GM12873 (cell line): ENCODE measurements at regions not wholly inside any gene's neighbourhood (a gene's known extent, or its start where the extent isn't known, plus 50 kb on each side); places are given as distances from the start of the nearest gene placed in this dataset.

Experiments
- TF ChIP-seq, protein P1 (sequence below): IDR thresholded peaks from 2 replicates; pipeline ENCODE4 v1.5.1; 2012; ENCODE audit warnings: low read depth, mild to moderate bottlenecking, moderate library complexity, low read length, control low read depth; ENCODE audit not compliant: insufficient read depth; ENCODE audit errors: missing control alignments

DNA sequence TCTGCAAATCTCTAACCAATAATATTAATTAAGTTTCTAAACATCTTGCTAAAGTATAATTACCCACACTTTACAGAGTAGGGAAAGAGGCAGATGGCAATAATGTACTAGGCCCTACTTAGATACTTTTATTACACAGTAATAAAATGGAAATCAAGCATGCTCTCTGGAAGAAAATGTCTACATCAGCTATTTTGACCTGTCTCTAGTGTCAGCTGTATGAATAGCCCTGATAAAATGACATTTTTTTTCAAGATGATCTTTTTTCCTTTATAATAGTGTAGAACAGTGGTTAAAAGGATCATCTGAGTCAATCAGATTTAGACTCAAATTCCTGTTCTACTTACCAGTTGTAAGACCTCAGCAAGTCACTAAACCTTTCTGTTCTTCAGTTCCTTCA is 397.3 kb downstream of the GRB14 start:
- TF ChIP-seq, protein P1, sequence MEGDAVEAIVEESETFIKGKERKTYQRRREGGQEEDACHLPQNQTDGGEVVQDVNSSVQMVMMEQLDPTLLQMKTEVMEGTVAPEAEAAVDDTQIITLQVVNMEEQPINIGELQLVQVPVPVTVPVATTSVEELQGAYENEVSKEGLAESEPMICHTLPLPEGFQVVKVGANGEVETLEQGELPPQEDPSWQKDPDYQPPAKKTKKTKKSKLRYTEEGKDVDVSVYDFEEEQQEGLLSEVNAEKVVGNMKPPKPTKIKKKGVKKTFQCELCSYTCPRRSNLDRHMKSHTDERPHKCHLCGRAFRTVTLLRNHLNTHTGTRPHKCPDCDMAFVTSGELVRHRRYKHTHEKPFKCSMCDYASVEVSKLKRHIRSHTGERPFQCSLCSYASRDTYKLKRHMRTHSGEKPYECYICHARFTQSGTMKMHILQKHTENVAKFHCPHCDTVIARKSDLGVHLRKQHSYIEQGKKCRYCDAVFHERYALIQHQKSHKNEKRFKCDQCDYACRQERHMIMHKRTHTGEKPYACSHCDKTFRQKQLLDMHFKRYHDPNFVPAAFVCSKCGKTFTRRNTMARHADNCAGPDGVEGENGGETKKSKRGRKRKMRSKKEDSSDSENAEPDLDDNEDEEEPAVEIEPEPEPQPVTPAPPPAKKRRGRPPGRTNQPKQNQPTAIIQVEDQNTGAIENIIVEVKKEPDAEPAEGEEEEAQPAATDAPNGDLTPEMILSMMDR: no peak

DNA sequence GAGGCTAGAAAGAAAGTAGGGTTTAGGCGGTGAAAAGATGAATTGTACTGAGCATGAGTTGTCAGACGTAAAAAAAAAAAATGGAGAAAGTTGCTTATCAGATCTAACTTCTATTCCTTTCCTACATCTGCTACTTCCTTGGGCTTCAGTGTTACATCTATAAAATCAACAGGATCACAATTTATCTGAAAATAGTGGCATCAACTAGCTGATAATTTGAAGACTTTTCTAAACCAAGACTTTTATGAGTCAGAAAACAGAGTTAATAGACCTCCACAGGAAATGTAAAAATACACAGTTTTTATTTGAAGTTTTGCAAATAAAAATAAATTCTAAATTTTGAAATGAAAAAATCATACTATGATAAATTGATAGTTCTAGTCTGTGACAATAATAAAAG is 399.8 kb downstream of the GRB14 start:
- TF ChIP-seq, protein P1: no peak

- TF ChIP-seq, protein P1: no peak
These were observed 401.0 kb downstream of the GRB14 start for GRCh38 chr2:164220265-164220664.

DNA sequence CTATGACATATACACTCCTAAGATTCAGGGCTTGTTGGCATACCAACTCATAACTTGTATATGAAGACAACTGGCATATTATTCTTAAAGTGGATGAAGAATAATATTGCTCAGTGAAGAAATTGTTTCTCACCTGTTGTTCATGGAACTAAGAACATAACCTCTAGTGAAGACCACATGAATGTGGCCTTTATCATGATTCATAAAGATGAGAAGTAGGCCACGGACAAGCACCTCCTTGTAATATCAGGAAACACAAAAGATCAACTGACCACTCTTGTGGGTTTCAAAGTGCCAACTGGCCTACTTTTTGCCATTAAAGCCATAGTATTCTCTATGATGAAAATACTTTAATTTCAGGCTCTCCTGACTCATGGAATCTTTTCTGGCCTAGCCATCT is 407.4 kb downstream of the GRB14 start:
- TF ChIP-seq, protein P1: no peak

DNA sequence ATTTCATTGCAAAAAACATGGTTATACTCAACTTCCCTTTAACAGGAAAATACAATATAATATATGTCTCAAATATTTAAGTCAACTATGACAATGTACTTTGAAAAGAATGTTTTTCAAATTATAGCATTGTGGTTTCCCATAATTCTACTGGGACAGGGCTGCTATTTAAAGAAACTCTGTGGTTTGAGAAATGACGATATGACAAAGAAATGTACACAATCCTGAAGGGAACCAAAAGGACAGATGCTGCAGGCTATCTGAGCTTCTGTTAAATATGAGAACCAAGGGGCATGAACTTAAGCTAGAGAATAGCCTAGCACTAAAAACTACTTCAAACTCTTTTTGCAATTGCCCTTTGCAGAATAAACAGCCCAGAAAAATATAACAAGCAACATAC is 415.9 kb downstream of the GRB14 start:
- TF ChIP-seq, protein P1: no peak

- TF ChIP-seq, protein P1: no peak
These were observed 418.2 kb downstream of the GRB14 start for GRCh38 chr2:164203131-164203530.

DNA sequence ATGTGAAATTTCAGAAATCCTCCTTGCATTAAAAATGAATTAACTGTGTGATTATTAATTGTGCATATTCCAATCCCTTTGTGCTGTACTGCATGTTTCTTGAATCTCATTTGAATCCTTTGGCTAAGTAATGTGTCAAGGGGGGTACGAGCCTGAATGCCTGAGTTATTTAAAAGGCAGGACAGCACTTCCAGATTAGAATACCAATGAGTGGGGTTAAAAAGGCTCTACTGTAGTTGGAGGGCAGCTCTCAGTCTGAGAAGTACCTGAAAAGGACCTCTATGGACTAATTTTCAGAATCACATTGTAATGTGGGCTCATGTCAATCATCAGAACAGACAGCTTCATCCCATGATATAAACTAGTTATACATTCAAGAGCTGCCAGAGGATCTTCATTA is 423.0 kb downstream of the GRB14 start:
- TF ChIP-seq, protein P1: no peak
